Endothelial cell of umbilical vein (primary cell): ENCODE measurements at regions not wholly inside any gene's neighbourhood (a gene's known extent, or its start where the extent isn't known, plus 50 kb on each side); places are given as distances from the start of the nearest gene placed in this dataset.

Source experiments
- BruUV-seq: library from RNA; stranded (reverse); fragments of 400-500 nt; replicated peaks from 2 replicates; lab custom pipeline; 2021; lab: Mats Ljungman, UMichigan
- CTCF ChIA-PET: fragments of 300-600, 350-600 bp; sonication (Branson Sonifier 250); formaldehyde crosslinking; loops from one replicate; lab custom pipeline; 2021; ENCODE audit warnings: antibody characterized with exemption, inconsistent platforms; lab: Charles Lee
- POLR2A ChIA-PET: fragments of 300-600, 350-600 bp; sonication (Branson Sonifier 250); formaldehyde crosslinking; loops from one replicate; lab custom pipeline; 2021; ENCODE audit warnings: antibody characterized with exemption, inconsistent platforms; lab: Charles Lee
- DNase-seq: peaks from one replicate; pipeline ENCODE4 v3.0.0-alpha.2; 2011; ENCODE audit warnings: low read depth, low spot score
- FAIRE-seq: peaks from 2 replicates; lab custom pipeline; 2011; peaks lifted over from hg19 to GRCh38; lab: Jason Lieb, UNC
- H2AFZ ChIP-seq: 2 replicates; pipeline ENCODE4 v1.6.0; 2012; ENCODE audit warnings: low read depth, low read length, control low read depth, inconsistent platforms
- H3K27ac ChIP-seq: 2 replicates; pipeline ENCODE4 v1.5.1; 2011; ENCODE audit warnings: low read depth, mild to moderate bottlenecking, control low read depth, low read length, moderate library complexity; ENCODE audit not compliant: insufficient read depth
- H3K27me3 ChIP-seq, 2 experiments: 2 replicates each; pipeline versions ENCODE4 v1.6.0 to v1.6.1; 2011; ENCODE audit warnings: low read length in 2 of 2, mixed read lengths in 1 of 2; ENCODE audit not compliant: control insufficient read depth in 2 of 2, insufficient read depth in 2 of 2
- H3K36me3 ChIP-seq, 2 experiments: 2 replicates in 1 of 2; 3 replicates in 1 of 2; pipeline ENCODE4 v1.5.1; 2011; ENCODE audit warnings: low read length in 2 of 2, mild to moderate bottlenecking in 1 of 2, moderate library complexity in 1 of 2; ENCODE audit not compliant: control insufficient read depth in 2 of 2, insufficient read depth in 2 of 2; ENCODE audit errors: extremely low read depth in 1 of 2
- H3K4me1 ChIP-seq: 3 replicates; pipeline ENCODE4 v1.5.1; 2011; ENCODE audit warnings: mild to moderate bottlenecking, low read length; ENCODE audit not compliant: control insufficient read depth, insufficient read depth; ENCODE audit errors: extremely low read depth
- H3K4me2 ChIP-seq: 2 replicates; pipeline ENCODE4 v1.6.1; 2011; ENCODE audit warnings: low read length, control low read depth, mixed read lengths; ENCODE audit not compliant: insufficient read depth
- H3K4me3 ChIP-seq, 3 experiments: fragments of 200-600 bp in 1 of 3; sonication (generic), shearing (Covaris generic) in 1 of 3; replicated peaks in 1 of 3; 2 replicates each; pipeline ENCODE4 v1.5.1; 2011 to 2016; ENCODE audit warnings: control low read depth in 3 of 3, low read length in 3 of 3, mild to moderate bottlenecking in 2 of 3, inconsistent platforms in 1 of 3, low read depth in 1 of 3, moderate library complexity in 1 of 3; ENCODE audit not compliant: insufficient read depth in 1 of 3
- H3K79me2 ChIP-seq: 2 replicates; pipeline ENCODE4 v1.6.0; 2012; ENCODE audit warnings: low read length, inconsistent platforms; ENCODE audit not compliant: control insufficient read depth, insufficient read depth
- H3K9ac ChIP-seq: replicated peaks from 2 replicates; pipeline ENCODE3; 2011; ENCODE audit warnings: low read length, control low read depth; ENCODE audit not compliant: insufficient read depth; ENCODE audit errors: extremely low read depth
- H3K9me1 ChIP-seq: replicated peaks from 3 replicates; pipeline ENCODE4 v1.6.0; 2011; ENCODE audit warnings: mild to moderate bottlenecking, low read length; ENCODE audit not compliant: control insufficient read depth, insufficient read depth; ENCODE audit errors: extremely low read depth
- H3K9me3 ChIP-seq: replicated peaks from 2 replicates; pipeline ENCODE4 v1.5.1; 2012; ENCODE audit warnings: low read length, inconsistent platforms; ENCODE audit not compliant: control insufficient read depth, insufficient read depth
- H4K20me1 ChIP-seq: replicated peaks from 2 replicates; pipeline ENCODE3; 2011; ENCODE audit warnings: mild to moderate bottlenecking, low read length; ENCODE audit not compliant: control insufficient read depth, insufficient read depth; ENCODE audit errors: extremely low read depth
- EZH2 ChIP-seq: IDR thresholded peaks from 2 replicates; pipeline ENCODE4 v1.6.1; 2012; ENCODE audit warnings: borderline replicate concordance, low read depth, mild to moderate bottlenecking, moderate library complexity, low read length, inconsistent platforms; ENCODE audit not compliant: severe bottlenecking
- FOS ChIP-seq: IDR thresholded peaks from 2 replicates; pipeline ENCODE4 v1.6.1; 2011; ENCODE audit warnings: mild to moderate bottlenecking, low read length, moderate library complexity, borderline replicate concordance; ENCODE audit not compliant: insufficient read depth
- GATA2 ChIP-seq: IDR thresholded peaks from 2 replicates; pipeline ENCODE4 v1.7.0; 2011; ENCODE audit warnings: low read depth, mild to moderate bottlenecking, moderate library complexity, mixed read lengths, low read length; ENCODE audit not compliant: insufficient read length, insufficient read depth
- JUN ChIP-seq: IDR thresholded peaks from 2 replicates; pipeline ENCODE4 v1.6.1; 2011; ENCODE audit warnings: borderline replicate concordance, low read depth; ENCODE audit not compliant: insufficient read length, insufficient read depth
- MYC ChIP-seq: IDR thresholded peaks from one replicate; pipeline ENCODE4 v1.6.1; 2011; ENCODE audit warnings: mild to moderate bottlenecking, low read depth, low read length
- POLR2A ChIP-seq: IDR thresholded peaks from 2 replicates; pipeline ENCODE4 v1.6.1; 2012; ENCODE audit warnings: low read depth, mild to moderate bottlenecking, control low read depth, low read length
- POLR2AphosphoS5 ChIP-seq: IDR thresholded peaks from 2 replicates; pipeline ENCODE4 v1.6.1; 2012; ENCODE audit warnings: low read depth, mild to moderate bottlenecking, control low read depth, low read length, moderate library complexity; ENCODE audit not compliant: insufficient read depth
- dilution Hi-C: fragments of 300-500 bp; cut with MboI; formaldehyde crosslinking; loops from one replicate; pipeline ENCODE4 v1.15.0; 2019; ENCODE audit warnings: low sequenced_read_pairs; ENCODE audit not compliant: extremely low pct_ligation_motif_present
- intact Hi-C: fragments of 100-400 bp; cut with micrococcal nuclease; formaldehyde crosslinking; loops from one replicate; pipeline ENCODE4 v1.10.0; 2022
- TF ChIP-seq, protein P1 (sequence below), 2 donors: IDR thresholded peaks; 1 replicate in 1 of 2; 2 replicates in 1 of 2; pipeline ENCODE4 v1.5.1; 2011; ENCODE audit warnings: low read length in 2 of 2, mild to moderate bottlenecking in 2 of 2, moderate library complexity in 2 of 2, control low read depth in 1 of 2, inconsistent platforms in 1 of 2, low read depth in 1 of 2; ENCODE audit not compliant: insufficient read depth in 1 of 2; ENCODE audit errors: extremely low read depth in 1 of 2
- TF ChIP-seq, protein P2 (sequence below): IDR thresholded peaks from 2 replicates; pipeline ENCODE4 v1.6.1; 2011; ENCODE audit not compliant: insufficient read depth, insufficient read length

DNA sequence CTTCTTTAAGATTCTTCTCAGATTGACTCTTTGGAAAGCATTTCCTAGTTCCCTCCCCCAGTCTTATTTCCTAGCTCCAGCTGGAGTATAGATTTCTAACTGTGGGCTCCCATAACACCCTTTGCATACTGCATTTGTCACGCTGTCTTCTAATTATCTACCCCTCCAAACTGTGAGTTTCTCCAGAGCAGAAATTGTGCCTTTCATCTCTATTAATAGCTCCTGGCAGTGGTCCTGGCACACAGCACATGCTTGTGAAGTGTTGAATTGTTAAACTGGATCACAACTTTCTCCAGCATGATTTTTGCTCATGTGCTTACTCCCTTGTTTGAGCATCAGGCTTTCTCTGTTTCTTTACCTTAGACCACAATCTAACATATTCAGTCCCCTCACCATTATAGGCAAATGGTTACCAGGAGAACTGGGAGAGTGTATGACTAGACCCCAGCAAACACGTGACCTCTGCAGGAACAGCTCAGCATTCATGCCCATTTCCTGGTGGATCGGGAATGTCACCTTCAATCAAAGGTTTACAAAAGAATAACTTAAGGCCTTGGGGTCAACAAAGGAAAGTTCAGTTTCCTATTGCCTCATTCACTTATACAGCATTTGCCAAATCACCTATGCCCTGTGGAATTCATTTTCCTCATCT, 175.7 kb upstream of the TANK start:
- no peak overlapping the region for H3K9ac ChIP-seq
- peak overlapping the region; percentile 24 for H2AFZ ChIP-seq
- CTCF ChIA-PET = interaction anchor here (1.3 to 3.3 kb wide), 3 partner anchors 10 to 660 kb away, joined by 3 to 15 read pairs (median 4); no protein-coding TSS in a partner anchor
- H3K9me3 ChIP-seq = no peaks in the 10 kb centered on the region
- peaks cover 9% of the 10 kb centered on the region for H3K4me1 ChIP-seq
- H3K4me2 ChIP-seq = peak overlapping the region; percentile 31
- H4K20me1 ChIP-seq = no peaks in the 10 kb centered on the region
- H3K36me3 ChIP-seq = no peaks in the 10 kb centered on the region
- POLR2A ChIA-PET = no interaction called here
- no peak overlapping the region for H3K4me3 ChIP-seq
- no peaks in the 10 kb centered on the region for H3K9me1 ChIP-seq
- TF ChIP-seq EZH2 (no peak), MYC (no peak), GATA2 (no peak), POLR2AphosphoS5 (no peak), FOS (no peak), POLR2A (no peak), JUN (no peak)
- TF ChIP-seq, protein P1, sequence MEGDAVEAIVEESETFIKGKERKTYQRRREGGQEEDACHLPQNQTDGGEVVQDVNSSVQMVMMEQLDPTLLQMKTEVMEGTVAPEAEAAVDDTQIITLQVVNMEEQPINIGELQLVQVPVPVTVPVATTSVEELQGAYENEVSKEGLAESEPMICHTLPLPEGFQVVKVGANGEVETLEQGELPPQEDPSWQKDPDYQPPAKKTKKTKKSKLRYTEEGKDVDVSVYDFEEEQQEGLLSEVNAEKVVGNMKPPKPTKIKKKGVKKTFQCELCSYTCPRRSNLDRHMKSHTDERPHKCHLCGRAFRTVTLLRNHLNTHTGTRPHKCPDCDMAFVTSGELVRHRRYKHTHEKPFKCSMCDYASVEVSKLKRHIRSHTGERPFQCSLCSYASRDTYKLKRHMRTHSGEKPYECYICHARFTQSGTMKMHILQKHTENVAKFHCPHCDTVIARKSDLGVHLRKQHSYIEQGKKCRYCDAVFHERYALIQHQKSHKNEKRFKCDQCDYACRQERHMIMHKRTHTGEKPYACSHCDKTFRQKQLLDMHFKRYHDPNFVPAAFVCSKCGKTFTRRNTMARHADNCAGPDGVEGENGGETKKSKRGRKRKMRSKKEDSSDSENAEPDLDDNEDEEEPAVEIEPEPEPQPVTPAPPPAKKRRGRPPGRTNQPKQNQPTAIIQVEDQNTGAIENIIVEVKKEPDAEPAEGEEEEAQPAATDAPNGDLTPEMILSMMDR (IDR thresholded peaks at IDR 0.05; ENCODE audit: extremely low read depth in 1 of 2, insufficient read depth in 1 of 2, low read depth in 1 of 2, low read length in 2 of 2) = no peak
- TF ChIP-seq, protein P2, sequence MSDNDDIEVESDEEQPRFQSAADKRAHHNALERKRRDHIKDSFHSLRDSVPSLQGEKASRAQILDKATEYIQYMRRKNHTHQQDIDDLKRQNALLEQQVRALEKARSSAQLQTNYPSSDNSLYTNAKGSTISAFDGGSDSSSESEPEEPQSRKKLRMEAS = no peak
- no peaks in the 10 kb centered on the region for H3K79me2 ChIP-seq
- dilution Hi-C loops (no loop called here), intact Hi-C loops (no loop called here)
- H3K27ac ChIP-seq = no peak overlapping the region
- BruUV-seq = no TSS peak
- FAIRE-seq = no peak
- H3K27me3 ChIP-seq = no peaks in the 10 kb centered on the region
- peak; percentile 34 for DNase-seq
